Kidney (tissue), 13 donors: ENCODE measurements at regions not wholly inside any gene's neighbourhood (a gene's known extent, or its start where the extent isn't known, plus 50 kb on each side); places are given as distances from the start of the nearest gene placed in this dataset.

ENCODE experiments used
- DNase-seq, 5 donors: peaks; one replicate each; pipeline ENCODE4 v3.0.0-alpha.2; 2013 to 2020
- FAIRE-seq: peaks from 2 replicates; lab custom pipeline; 2012; peaks lifted over from hg19 to GRCh38; lab: Jason Lieb, UNC
- H3K27ac ChIP-seq, 2 donors: one replicate each; pipeline ENCODE4 v1.7.0; 2013; ENCODE audit warnings: low read depth in 2 of 2, low read length in 2 of 2, inconsistent platforms in 1 of 2
- H3K27me3 ChIP-seq: one replicate; pipeline ENCODE4 v1.7.1; 2013; ENCODE audit warnings: low read length, inconsistent platforms; ENCODE audit not compliant: control insufficient read depth, insufficient read depth
- H3K36me3 ChIP-seq, 3 donors: one replicate each; pipeline versions ENCODE4 v1.7.0 to v1.7.1; 2013; ENCODE audit warnings: low read length in 3 of 3, control low read depth in 1 of 3, inconsistent platforms in 1 of 3; ENCODE audit not compliant: insufficient read depth in 3 of 3, control insufficient read depth in 2 of 3
- H3K4me1 ChIP-seq, 3 donors: one replicate each; pipeline versions ENCODE4 v1.7.0 to v1.7.1; 2013; ENCODE audit warnings: low read length in 3 of 3, inconsistent platforms in 1 of 3, low read depth in 1 of 3; ENCODE audit not compliant: control insufficient read depth in 2 of 3, insufficient read depth in 2 of 3
- H3K4me3 ChIP-seq, 3 donors: one replicate each; pipeline versions ENCODE4 v1.7.0 to v1.8.1; 2013; ENCODE audit warnings: low read length in 3 of 3, control low read depth in 1 of 3, inconsistent platforms in 1 of 3
- H3K9ac ChIP-seq, 3 donors: one replicate each; pipeline versions ENCODE4 v1.7.0 to v1.7.1; 2013; ENCODE audit warnings: low read length in 3 of 3, control low read depth in 1 of 3, inconsistent platforms in 1 of 3
- H3K9me3 ChIP-seq, 3 donors: one replicate each; pipeline versions ENCODE4 v1.7.0 to v1.7.1; 2013; ENCODE audit warnings: low read length in 3 of 3, control low read depth in 1 of 3, inconsistent platforms in 1 of 3; ENCODE audit not compliant: control insufficient read depth in 2 of 3, insufficient read depth in 1 of 3
- intact Hi-C: fragments of 100-400 bp; cut with DNase I; formaldehyde crosslinking; loops from one replicate; pipeline ENCODE4 v1.11.1; 2022
- TF ChIP-seq, protein P1 (sequence below): IDR thresholded peaks from 3 replicates; pipeline ENCODE4 v1.5.1; 2012; ENCODE audit warnings: mild to moderate bottlenecking, moderate library complexity, borderline replicate concordance; ENCODE audit not compliant: insufficient read depth; ENCODE audit errors: extremely low read depth
- donor health status: control.
- donor health status: control.
- donor health status: control.
- donor health status: control.
- donor health status: control.
- donor health status: DM: yes; HTN: yes; CAD: no.
- donor health status: Normal renal cell carcinoma (clear cell type).

DNA sequence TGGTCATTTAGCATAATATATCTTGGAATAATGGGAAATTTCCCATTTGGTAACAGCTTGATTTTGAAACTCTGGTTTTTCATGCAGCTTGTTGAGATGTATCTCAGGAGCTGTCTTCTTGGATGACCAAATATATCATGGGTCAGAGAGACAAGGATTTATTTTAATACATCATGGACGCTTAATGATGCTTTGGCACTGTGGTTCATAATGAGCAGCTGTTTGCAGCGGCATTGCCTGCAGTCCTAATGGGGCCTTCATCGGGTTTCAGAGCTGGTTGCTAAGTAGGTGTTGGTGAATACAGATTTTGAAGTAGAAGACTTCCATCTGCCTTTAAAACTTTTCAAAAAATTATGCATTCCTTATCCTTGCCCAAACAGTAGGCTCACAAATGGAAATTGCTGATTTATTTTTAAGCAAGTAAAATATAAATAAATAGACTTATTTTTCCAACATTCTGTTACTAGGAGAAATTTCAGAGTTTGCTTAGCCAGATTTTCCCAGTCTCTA, 389.5 kb upstream of the FAT3 start:
- no peaks in the 10 kb centered on the region for H3K9me3 ChIP-seq
- H3K27me3 ChIP-seq = no peaks in the 10 kb centered on the region
- TF ChIP-seq, protein P1, sequence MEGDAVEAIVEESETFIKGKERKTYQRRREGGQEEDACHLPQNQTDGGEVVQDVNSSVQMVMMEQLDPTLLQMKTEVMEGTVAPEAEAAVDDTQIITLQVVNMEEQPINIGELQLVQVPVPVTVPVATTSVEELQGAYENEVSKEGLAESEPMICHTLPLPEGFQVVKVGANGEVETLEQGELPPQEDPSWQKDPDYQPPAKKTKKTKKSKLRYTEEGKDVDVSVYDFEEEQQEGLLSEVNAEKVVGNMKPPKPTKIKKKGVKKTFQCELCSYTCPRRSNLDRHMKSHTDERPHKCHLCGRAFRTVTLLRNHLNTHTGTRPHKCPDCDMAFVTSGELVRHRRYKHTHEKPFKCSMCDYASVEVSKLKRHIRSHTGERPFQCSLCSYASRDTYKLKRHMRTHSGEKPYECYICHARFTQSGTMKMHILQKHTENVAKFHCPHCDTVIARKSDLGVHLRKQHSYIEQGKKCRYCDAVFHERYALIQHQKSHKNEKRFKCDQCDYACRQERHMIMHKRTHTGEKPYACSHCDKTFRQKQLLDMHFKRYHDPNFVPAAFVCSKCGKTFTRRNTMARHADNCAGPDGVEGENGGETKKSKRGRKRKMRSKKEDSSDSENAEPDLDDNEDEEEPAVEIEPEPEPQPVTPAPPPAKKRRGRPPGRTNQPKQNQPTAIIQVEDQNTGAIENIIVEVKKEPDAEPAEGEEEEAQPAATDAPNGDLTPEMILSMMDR = no peak
- no peak overlapping the region for H3K27ac ChIP-seq
- H3K4me1 ChIP-seq = no peaks in the 10 kb centered on the region
- FAIRE-seq = no peak
- H3K4me3 ChIP-seq = no peak overlapping the region
- no peaks in the 10 kb centered on the region for H3K36me3 ChIP-seq
- H3K9ac ChIP-seq = no peak overlapping the region
- intact Hi-C loops = no loop called here
- DNase-seq = no peak

DNA sequence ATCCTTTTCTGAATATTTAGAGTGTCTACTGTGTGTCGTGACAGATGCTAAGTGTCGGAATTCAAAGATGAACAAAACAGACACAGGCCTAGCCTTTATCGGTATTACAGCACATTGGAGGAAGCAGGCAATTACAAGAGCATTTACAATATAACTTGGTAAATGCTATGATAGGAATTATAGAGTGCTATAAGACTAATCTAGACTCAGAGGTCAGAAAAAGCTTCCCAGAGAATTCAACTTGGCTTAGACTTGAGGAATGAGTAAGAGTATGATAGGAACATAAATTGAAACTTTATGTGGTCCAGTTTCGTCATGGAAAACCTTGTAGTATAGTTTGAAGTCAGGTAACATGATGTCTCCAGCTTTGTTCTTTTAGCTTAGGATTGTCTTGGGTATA, 395.7 kb upstream of the FAT3 start:
- TF ChIP-seq, protein P1 = no peak
- Histone ChIP-seq H3K4me1 (no peaks in the 10 kb centered on the region), H3K4me3 (no peak overlapping the region), H3K9ac (no peak overlapping the region), H3K27me3 (no peaks in the 10 kb centered on the region), H3K27ac (no peak overlapping the region), H3K36me3 (no peaks in the 10 kb centered on the region), H3K9me3 (no peaks in the 10 kb centered on the region)
- intact Hi-C loops = no loop called here
- DNase-seq (no peak), FAIRE-seq (no peak)

DNA sequence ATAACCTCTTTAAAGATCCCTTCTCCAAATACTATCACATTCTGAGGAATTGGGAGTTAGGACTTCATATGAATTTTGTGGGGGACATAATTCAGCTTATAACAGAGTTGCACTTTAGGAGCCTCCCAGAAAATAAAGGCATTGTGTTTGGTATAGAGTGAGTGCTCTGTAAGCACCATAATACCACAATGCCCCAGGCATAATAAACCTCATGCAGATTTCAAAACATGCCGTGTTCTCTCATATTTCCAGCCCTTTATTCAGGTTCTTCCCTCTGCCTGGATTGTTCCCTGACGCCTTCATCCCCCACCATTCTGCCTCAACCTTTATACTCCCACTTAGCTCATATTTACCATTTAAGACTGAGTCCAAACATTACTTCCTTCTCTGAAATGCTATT, 398.8 kb upstream of the FAT3 start:
- Histone ChIP-seq H3K4me3 (no peak overlapping the region), H3K36me3 (no peaks in the 10 kb centered on the region), H3K9ac (no peak overlapping the region), H3K4me1 (no peaks in the 10 kb centered on the region), H3K9me3 (no peaks in the 10 kb centered on the region), H3K27ac (no peak overlapping the region), H3K27me3 (no peaks in the 10 kb centered on the region)
- FAIRE-seq (no peak), DNase-seq (no peak)
- TF ChIP-seq, protein P1 = no peak
- intact Hi-C loops = no loop called here

DNA sequence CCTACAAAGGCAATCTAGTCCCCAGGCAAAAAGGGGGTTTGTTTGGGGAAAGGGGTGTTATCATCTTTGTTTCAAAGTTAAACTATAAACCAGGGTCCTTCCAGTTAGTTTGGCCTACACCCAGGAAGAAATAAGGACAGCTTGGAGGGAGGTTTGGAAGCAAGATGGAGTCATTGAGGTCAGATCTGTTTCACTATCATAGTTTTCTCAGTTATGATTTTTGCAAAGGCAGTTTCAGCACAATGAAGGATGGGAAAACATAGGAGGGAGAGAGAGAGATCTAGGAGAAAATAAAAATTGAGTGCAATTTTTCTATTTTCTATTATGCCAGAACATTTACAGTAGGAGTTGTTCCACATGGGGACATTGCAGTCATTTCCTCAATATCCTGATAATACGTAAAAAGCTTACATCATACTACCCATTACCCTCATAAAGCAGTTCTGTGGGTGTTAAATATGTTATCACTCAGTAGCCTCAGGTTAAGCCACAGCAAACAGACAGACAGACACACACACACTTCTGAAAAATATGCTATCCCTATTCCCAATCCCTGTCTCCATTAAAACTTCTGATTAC, 401.3 kb upstream of the FAT3 start:
- FAIRE-seq (no peak), DNase-seq (no peak)
- H3K27me3 ChIP-seq = no peaks in the 10 kb centered on the region
- TF ChIP-seq, protein P1 = no peak
- no peak overlapping the region for H3K27ac ChIP-seq
- no peaks in the 10 kb centered on the region for H3K4me1 ChIP-seq
- H3K4me3 ChIP-seq = no peak overlapping the region
- H3K9ac ChIP-seq = no peak overlapping the region
- no peaks in the 10 kb centered on the region for H3K36me3 ChIP-seq
- intact Hi-C loops = no loop called here
- no peaks in the 10 kb centered on the region for H3K9me3 ChIP-seq
